ENCODE measurements at regions not wholly inside any gene's neighbourhood (a gene's known extent, or its start where the extent isn't known, plus 50 kb on each side); places are given as distances from the start of the nearest gene placed in this dataset.

DNA sequence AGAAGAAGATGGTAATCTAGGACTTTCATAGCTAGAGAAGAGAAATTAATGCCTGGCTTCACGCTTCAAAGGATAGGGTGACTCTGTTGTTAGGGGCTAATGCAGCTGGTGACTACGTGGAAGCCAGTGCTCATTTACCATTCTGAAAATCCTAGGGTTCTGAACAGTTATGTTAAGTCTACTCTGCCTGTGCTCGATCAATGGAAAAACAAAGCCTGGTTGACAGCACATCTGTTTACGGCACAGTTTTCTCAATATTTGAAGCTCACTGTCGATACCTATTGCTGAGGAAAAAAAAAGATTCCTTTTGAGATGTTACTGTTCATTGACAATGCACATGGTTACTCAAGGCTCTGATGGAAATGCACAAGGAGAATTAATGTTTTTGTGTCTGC is 182.6 kb upstream of the NUDT6 start:
- Histone ChIP-seq H3K36me3 (no peaks in the 10 kb centered on the region), H3K9me3 (ENCODE audit: low read depth) (no peaks in the 10 kb centered on the region), H3K4me1 (ENCODE audit: low read depth) (no peaks in the 10 kb centered on the region), H3K27me3 (no peaks in the 10 kb centered on the region), H3K4me3 (no peak overlapping the region), H3K27ac (no peak overlapping the region)
- TF ChIP-seq, protein P1, sequence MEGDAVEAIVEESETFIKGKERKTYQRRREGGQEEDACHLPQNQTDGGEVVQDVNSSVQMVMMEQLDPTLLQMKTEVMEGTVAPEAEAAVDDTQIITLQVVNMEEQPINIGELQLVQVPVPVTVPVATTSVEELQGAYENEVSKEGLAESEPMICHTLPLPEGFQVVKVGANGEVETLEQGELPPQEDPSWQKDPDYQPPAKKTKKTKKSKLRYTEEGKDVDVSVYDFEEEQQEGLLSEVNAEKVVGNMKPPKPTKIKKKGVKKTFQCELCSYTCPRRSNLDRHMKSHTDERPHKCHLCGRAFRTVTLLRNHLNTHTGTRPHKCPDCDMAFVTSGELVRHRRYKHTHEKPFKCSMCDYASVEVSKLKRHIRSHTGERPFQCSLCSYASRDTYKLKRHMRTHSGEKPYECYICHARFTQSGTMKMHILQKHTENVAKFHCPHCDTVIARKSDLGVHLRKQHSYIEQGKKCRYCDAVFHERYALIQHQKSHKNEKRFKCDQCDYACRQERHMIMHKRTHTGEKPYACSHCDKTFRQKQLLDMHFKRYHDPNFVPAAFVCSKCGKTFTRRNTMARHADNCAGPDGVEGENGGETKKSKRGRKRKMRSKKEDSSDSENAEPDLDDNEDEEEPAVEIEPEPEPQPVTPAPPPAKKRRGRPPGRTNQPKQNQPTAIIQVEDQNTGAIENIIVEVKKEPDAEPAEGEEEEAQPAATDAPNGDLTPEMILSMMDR (IDR thresholded peaks at IDR 0.05; ENCODE audit: low read depth, low read length): no peak
- DNase-seq (ENCODE audit: low read depth in 1 of 2, low spot score in 1 of 2): no peak

DNA sequence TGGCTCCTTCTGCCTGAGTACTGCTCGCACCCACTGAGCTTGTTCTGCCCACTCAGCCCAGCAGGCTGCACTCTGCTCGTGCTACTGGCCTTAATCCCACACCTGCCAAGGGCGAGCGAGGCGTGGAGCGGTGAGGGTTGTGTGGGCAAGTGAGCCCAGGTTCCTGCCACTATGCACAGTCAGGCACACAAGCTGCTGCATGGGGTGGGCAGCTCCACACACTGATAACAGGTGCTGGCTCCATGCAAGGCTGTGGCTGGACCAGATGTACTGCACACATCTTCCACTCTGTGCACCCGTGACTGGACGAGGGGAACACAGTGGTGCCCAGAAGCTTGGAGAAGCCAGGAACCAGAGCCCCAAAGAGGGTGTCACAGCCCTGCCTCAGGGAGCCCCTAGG is 184.3 kb upstream of the NUDT6 start:
- Histone ChIP-seq H3K36me3 (no peaks in the 10 kb centered on the region), H3K27ac (no peak overlapping the region), H3K4me3 (no peak overlapping the region), H3K4me1 (ENCODE audit: low read depth) (no peaks in the 10 kb centered on the region), H3K27me3 (no peaks in the 10 kb centered on the region), H3K9me3 (ENCODE audit: low read depth) (no peaks in the 10 kb centered on the region)
- TF ChIP-seq, protein P1 (IDR thresholded peaks at IDR 0.05; ENCODE audit: low read depth, low read length): no peak
- DNase-seq (ENCODE audit: low read depth in 1 of 2, low spot score in 1 of 2): no peak

DNA sequence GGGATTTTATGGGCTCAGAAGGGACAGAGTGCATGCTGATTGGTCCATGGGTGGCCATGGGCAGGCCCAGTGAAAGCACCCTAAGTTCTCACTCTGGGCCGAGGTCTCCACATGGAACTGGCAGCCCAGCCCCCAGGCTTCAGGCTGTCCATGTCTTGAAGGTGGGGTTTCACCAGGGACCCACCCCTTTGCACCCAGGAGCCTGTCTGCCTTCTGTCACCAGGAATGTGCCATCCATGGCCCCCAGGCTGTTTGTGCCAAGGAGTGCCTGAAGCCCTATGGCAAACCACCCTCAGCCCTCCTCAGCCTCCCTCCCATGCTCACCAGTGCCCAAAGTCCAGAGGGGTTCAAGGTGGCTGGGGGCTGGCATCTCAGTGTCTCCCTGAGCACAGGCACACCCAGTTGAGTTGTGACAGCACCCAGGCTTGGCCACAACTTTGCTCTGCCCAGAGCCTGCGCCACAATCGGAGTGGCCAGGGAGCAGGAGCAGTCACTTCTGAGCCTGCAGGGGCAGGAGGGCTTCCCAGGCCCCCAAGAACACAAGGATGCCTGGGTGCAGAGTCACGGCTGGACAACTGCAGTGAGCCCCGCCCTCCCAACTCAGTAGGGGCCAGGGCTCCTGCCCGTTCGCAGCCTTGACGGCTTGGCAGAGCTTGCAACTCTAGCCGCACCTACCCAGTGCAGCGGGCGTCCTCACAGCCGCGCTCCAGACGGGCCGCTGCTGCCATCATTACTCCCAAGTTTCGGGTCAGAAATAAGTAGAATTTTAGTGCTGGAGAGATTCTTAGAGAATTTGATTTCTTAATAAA is 185.3 kb upstream of the NUDT6 start:
- no peaks in the 10 kb centered on the region for H3K27me3 ChIP-seq
- no peak for DNase-seq (ENCODE audit: low read depth in 1 of 2, low spot score in 1 of 2)
- no peaks in the 10 kb centered on the region for H3K4me1 ChIP-seq (ENCODE audit: low read depth)
- TF ChIP-seq, protein P1 (IDR thresholded peaks at IDR 0.05; ENCODE audit: low read depth, low read length): no peak
- H3K27ac ChIP-seq: no peak overlapping the region
- H3K4me3 ChIP-seq: no peak overlapping the region
- H3K36me3 ChIP-seq: no peaks in the 10 kb centered on the region
- no peaks in the 10 kb centered on the region for H3K9me3 ChIP-seq (ENCODE audit: low read depth)

DNA sequence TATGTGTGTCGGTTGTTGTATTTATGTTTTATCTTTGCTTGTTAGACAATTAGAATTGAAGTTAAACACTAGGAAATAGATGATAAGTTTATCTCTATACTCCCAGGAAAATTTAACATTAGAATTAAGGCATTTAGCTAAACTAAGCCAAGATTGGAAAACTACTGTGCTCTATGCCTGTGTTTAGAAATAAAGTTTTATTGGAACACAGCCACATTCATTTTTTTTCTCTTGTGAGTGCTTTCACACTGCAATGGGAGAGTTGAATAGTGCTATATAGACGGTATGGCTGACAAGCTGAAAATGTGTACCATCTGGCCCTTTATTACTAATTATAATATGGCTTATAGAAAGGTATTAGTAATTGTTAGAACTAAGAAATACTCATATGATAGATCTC is 186.7 kb upstream of the NUDT6 start:
- Histone ChIP-seq H3K9me3 (ENCODE audit: low read depth) (no peaks in the 10 kb centered on the region), H3K36me3 (no peaks in the 10 kb centered on the region), H3K27ac (no peak overlapping the region), H3K27me3 (no peaks in the 10 kb centered on the region), H3K4me3 (no peak overlapping the region), H3K4me1 (ENCODE audit: low read depth) (no peaks in the 10 kb centered on the region)
- TF ChIP-seq, protein P1 (IDR thresholded peaks at IDR 0.05; ENCODE audit: low read depth, low read length): no peak
- DNase-seq (ENCODE audit: low read depth in 1 of 2, low spot score in 1 of 2): no peak

DNA sequence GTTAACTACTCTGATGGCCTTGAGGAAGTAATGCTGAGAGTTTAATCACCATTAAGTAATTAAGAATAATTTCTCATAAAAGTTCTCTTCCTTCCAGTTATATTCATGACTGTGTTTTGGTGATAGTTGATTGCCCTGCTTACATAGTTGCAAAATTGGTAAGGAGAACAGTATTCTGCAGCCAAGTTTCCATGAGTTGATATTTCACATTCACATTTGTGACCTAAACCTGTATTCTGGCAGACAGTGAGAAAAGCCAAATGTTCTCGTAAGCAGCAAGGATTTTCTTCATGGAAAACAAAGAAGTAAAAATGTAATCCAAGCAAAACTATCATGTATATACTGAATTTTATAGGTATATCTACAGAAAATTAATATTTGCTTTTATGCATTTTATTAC is 187.8 kb upstream of the NUDT6 start:
- no peaks in the 10 kb centered on the region for H3K4me1 ChIP-seq (ENCODE audit: low read depth)
- peak in 1 of 2 donors; percentile 72 for DNase-seq (ENCODE audit: low read depth in 1 of 2, low spot score in 1 of 2)
- H3K27ac ChIP-seq: no peak overlapping the region
- TF ChIP-seq, protein P1 (IDR thresholded peaks at IDR 0.05; ENCODE audit: low read depth, low read length): no peak
- no peaks in the 10 kb centered on the region for H3K27me3 ChIP-seq
- no peak overlapping the region for H3K4me3 ChIP-seq
- H3K36me3 ChIP-seq: no peaks in the 10 kb centered on the region
- H3K9me3 ChIP-seq (ENCODE audit: low read depth): no peaks in the 10 kb centered on the region

All from cardiac muscle cell (in vitro differentiated cells and primary cell).